ENCODE measurements at regions not wholly inside any gene's neighbourhood (a gene's known extent, or its start where the extent isn't known, plus 50 kb on each side); places are given as distances from the start of the nearest gene placed in this dataset.
"Not testable (repeated sequence)": the region's sequence is repeated elsewhere in the genome, so short reads cannot be mapped to it uniquely, and the experiment has no call there.

GRCh38 chr7:76849887-76850563 is 182.1 kb downstream of the SPDYE17 start:
- DNase-seq (ENCODE audit: low spot score), result not testable (repeated sequence)

GRCh38 chr7:76839879-76840278 is 192.3 kb downstream of the SPDYE17 start:
- DNase-seq (ENCODE audit: low spot score), result not testable (repeated sequence)

GRCh38 chr7:76839214-76839613 is 192.9 kb downstream of the SPDYE17 start:
- DNase-seq (ENCODE audit: low spot score), result not testable (repeated sequence)

DNA sequence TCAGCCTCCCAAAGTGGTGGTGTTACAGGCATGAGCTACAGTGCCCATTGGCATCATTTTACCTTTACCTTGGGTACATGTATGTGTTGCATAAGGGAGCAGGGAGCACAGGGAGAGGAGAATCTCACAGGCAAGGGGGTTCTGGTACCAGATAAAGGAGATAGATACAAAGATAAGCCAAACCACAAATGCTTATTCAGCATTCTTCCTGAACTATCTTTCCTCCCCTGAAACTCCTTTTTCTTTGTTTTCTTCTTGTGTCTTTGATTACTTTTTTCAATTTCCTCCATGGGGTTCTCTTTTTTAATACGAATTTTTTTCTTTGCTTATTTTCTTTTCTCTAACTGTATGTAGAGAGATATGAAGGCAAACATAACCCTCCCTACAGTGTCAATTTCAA is 193.8 kb downstream of the SPDYE17 start:
- not testable (repeated sequence) for DNase-seq (ENCODE audit: low spot score)

- DNase-seq (ENCODE audit: low spot score), result not testable (repeated sequence)
These were observed 202.2 kb upstream of the POMZP3 start for GRCh38 chr7:76829233-76829632.

DNA sequence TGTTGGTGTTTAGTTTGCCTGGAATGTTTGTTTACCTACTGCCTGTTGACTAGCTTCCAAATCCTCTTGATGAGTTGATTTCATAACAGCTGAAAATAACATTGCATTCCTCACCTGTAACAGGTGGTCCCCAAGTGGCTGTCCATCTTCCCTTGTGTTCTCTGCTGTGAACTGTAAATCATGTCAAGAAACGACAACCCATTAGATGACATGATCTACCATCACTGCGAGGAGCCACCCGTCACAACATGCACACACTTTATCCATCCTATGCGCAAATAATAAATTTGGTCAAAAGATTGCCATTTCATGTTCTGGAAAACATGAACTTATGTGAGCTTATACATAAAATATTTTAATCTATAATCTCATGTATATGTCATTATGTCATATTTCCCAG is 199.1 kb upstream of the POMZP3 start:
- not testable (repeated sequence) for DNase-seq (ENCODE audit: low spot score)

- DNase-seq (ENCODE audit: low spot score), result not testable (repeated sequence)
These were observed 182.8 kb upstream of the POMZP3 start for GRCh38 chr7:76809856-76810255.

DNA sequence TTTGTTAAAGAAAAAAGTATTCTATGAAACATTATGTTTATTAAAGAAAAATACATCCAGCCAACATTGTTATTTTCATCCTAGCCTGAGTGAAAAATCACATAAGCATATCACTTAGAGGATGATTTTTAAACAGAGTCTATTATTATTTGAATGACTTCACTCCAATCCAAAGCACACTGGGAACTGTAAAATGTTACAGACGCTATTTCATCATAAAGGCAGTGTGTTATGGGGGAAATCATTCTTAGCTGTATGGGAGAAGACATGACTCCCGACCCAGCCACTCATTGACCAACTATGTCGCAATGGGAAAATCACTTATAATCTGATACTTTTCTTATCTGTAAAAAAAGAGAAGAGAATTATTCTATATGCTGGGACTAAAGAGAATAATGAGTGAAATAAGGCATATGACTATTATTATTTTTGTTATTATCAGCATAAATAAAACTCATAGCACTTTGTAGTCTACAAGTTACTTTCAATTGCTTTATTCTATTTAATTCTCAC is 180.6 kb upstream of the POMZP3 start:
- DNase-seq (ENCODE audit: low spot score), result not testable (repeated sequence)

DNA sequence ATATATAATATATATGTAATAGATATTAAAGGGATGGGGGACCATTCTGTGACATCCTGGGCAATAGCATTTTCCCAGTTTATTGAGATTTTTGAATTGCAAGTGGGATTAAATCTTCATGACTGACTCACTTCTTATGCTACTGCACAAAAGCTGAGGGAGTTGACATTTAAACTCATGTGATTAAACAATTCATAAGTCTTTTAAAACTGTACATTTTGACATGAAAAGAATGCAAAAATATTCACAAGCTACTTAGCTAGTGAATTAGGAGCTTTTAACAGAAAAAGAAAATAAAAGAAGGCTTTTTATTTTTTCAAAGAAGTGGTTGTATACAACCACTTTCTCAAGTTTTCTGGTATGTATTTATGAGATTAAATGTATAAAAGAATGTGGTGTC is 179.4 kb upstream of the POMZP3 start:
- DNase-seq (ENCODE audit: low spot score), result not testable (repeated sequence)

- DNase-seq (ENCODE audit: low spot score), result peak; percentile 5
These were observed 178.9 kb upstream of the POMZP3 start for GRCh38 chr7:76806010-76806409.

- not testable (repeated sequence) for DNase-seq (ENCODE audit: low spot score)
These were observed 178.2 kb upstream of the POMZP3 start for GRCh38 chr7:76805262-76805661.

DNA sequence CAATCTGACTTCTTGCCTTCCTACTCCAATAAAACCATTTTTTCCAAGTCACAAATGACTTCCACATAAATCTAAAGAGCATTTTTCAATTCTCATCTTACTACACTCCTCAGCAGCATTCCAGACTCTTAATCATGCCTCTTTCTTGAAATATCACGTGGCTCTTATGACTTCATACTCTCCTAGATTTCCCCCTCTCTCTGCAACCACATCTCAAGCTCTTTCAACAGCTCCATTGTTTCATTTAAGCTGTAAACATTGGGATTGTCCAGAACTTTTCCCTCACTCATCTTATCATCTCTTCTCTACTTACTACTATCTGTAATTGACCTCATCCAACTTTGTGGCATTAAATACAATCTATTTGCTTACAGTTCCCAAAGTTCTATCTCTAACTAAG is 170.6 kb upstream of the POMZP3 start:
- not testable (repeated sequence) for DNase-seq (ENCODE audit: low spot score)

DNA sequence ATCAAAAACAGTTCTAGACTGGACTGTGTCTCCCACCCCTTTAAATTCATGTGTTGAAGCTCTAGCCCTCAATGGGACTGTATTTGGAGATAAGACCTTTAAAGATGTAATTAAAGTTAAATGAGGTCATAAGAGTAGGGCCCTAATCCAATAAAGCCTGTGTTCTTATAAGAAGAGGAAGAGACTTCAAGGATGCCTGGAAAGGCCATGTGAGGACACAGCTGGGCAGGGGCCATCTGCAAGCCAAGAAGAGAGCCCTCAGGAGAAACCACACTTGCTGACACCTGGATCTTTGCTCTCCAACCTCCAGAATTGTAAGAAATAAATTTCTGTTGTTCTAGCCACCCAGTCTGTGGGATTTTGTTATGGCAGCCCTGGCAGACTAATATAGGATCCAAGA is 153.6 kb upstream of the POMZP3 start:
- DNase-seq (ENCODE audit: low spot score), result not testable (repeated sequence)

- not testable (repeated sequence) for DNase-seq (ENCODE audit: low spot score)
These were observed 147.2 kb upstream of the POMZP3 start for GRCh38 chr7:76774279-76774678.

DNA sequence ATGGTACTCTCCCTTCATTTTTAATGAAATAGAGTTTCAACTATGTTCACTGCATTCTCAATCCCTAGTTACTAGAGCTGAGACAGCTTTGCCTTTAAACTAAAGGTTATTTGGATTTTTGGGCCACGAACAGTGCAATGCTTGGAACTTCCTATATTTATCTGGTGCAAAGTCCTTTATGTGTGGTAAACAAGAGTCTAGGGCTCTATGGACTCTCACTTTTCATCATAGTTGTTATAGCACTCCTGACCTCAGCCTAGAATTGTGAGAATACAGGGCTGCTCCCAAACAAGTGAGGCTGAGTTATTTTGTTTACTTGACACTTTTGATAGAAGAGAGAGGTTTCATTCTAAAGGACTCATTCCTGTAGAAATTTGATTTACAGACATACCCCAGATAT is 144.9 kb upstream of the POMZP3 start:
- DNase-seq (ENCODE audit: low spot score), result not testable (repeated sequence)

GRCh38 chr7:76763977-76764376 is 136.9 kb upstream of the POMZP3 start:
- DNase-seq (ENCODE audit: low spot score), result not testable (repeated sequence)

GRCh38 chr7:76760546-76761220 is 133.6 kb upstream of the POMZP3 start:
- peak; percentile 2 for DNase-seq (ENCODE audit: low spot score)

GRCh38 chr7:76739538-76739937 is 112.5 kb upstream of the POMZP3 start:
- not testable (repeated sequence) for DNase-seq (ENCODE audit: low spot score)

GRCh38 chr7:76736724-76737123 is 109.6 kb upstream of the POMZP3 start:
- not testable (repeated sequence) for DNase-seq (ENCODE audit: low spot score)

GRCh38 chr7:76736091-76736490 is 109.0 kb upstream of the POMZP3 start:
- DNase-seq (ENCODE audit: low spot score), result not testable (repeated sequence)

DNA sequence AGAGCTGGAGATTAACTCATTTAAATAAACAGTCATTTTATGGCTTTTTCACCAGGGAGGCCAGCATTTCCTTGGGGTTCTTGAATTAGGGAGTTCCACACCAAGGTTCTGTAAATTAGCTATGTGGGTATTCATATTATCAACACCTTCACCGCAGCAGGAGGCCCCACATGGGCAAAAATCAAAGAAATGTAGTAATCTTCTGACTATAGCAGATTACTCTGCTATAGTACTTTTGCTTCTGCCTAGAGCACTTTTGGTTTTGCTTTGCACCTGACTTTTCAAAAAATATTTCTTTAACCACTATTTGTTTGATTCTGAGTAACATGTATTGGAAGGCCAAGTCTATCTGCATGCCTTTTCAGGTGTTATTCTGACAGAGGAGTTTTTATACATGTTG is 108.6 kb upstream of the POMZP3 start:
- DNase-seq (ENCODE audit: low spot score), result not testable (repeated sequence)

DNA sequence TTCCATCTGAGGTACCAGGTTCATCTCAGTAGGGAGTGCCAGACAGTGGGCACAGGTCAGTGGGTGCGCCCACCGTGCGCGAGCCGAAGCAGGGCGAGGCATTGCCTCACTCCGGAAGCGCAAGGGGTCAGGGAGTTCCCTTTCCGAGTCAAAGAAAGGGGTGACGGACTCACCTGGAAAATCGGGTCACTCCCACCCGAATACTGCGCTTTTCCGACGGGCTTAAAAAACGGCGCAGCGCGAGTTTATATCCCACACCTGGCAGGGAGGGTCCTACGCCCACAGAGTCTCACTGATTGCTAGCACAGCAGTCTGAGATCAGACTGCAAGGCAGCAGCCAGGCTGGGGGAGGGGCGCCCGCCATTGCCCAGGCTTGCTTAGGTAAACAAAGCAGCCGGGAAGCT is 101.5 kb upstream of the POMZP3 start:
- peak; percentile 10 for DNase-seq (ENCODE audit: low spot score)

DNA sequence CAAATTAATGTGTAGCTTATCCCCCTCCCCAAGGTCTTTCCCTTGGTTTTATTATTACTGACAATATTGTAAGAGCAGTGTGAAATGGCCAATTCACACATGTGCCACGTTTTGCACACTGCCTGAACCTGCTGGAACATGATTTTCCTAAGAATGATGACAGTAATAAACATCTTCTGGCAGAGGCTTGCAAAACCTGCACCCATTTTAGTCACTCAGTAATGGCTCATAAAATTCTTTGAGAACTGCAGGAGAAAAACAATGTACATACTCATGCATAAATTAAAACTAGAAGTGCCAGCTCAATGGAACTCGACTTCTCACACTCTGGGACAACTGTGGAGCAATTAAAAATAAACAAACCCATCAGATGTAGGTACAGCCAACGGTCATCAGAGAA is 96.8 kb upstream of the POMZP3 start:
- DNase-seq (ENCODE audit: low spot score), result not testable (repeated sequence)
